ENCODE measurements at regions not wholly inside any gene's neighbourhood (a gene's known extent, or its start where the extent isn't known, plus 50 kb on each side); places are given as distances from the start of the nearest gene placed in this dataset.

DNA sequence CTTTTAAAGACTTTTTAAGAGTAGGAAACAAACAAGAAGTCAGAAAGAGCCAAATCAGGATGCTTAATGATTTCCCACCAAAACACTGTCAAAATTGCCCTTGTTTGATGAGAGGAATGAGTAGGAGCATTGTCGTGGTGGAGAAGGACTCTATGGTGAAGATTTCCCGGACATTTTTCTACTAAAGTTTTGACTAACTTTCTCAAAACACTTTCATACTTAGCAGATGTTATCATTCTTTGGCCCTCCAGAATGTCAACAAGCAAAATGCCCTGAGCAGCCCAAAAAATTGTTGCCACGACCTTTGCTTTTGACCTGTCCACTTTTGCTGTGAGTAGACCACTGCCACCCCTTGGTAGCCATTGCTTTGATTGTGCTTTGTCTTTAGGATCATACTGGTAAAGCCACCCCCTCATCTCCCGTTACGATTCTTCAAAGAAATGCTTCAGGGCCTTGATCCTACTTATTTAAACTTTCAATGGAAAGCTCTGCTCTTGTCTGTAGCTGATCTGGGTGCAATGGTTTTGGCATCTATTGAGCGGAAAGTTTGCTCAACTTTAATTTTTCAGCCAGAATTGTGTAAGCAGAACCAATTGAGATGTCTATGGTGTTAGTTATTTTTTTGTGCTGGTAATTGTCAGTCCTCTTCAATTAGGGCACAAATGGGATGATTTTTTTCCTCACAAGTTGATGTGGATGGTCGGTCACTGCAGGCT lies 67.2 kb downstream of the ADM start:
- H3K27ac ChIP-seq (ENCODE audit: insufficient read length, low read depth, low read length), result no peak overlapping the region
- H4K5ac ChIP-seq (ENCODE audit: insufficient read length, low read depth, low read length), result no peak overlapping the region
- Mint-ChIP-seq H3K9me3 (peaks cover 4 to 14% of the 10 kb centered on the region in 2 experiments; a peak in 4 of 5 replicates), H3K4me1 (peaks cover 0 to 3% of the 10 kb centered on the region in 2 experiments; a peak in 1 of 4 replicates), H3K36me3 (ENCODE audit: insufficient read depth in 1 of 3, low read depth in 3 of 3) (peaks cover 3 to 27% (median 16%) of the 10 kb centered on the region in 3 experiments; a peak in 5 of 7 replicates), H3K27ac (no peak overlapping the region), H3K4me3 (no peak overlapping the region), H3K27me3 (ENCODE audit: low read depth) (no peaks in the 10 kb centered on the region; the same call in 1 of the 2 replicates)
- DNase-seq, result no peak
- no peak overlapping the region for H3K4ac ChIP-seq (ENCODE audit: low read depth, low read length)
- no peaks in the 10 kb centered on the region for H3K23me2 ChIP-seq (ENCODE audit: insufficient read length, low read depth, low read length, poor library complexity, severe bottlenecking)
- no peak overlapping the region for H2AK5ac ChIP-seq (ENCODE audit: insufficient read length, low read length)
- no peak overlapping the region for H3K18ac ChIP-seq (ENCODE audit: insufficient read length, low read depth, low read length)
- H2BK15ac ChIP-seq (ENCODE audit: low read depth, low read length), result no peak overlapping the region
- no peak overlapping the region for H2AFZ ChIP-seq (ENCODE audit: low read length)
- H2BK12ac ChIP-seq (ENCODE audit: insufficient read length, low read depth, low read length), result no peak overlapping the region
- H2BK5ac ChIP-seq (ENCODE audit: insufficient read length, low read length), result no peak overlapping the region
- no CpG with 5 or more reads among the region's 7 CpGs for WGBS (ENCODE audit: extremely low coverage, insufficient read length, low lambda C conversion rate)
- peaks cover 4% of the 10 kb centered on the region for H4K20me1 ChIP-seq (ENCODE audit: control insufficient read depth, insufficient read depth, insufficient read length)
- H3K9me3 ChIP-seq (ENCODE audit: control insufficient read depth, low read depth, low read length), result no peaks in the 10 kb centered on the region
- no peak overlapping the region for H3K56ac ChIP-seq (ENCODE audit: insufficient read length, low read depth, low read length)
- no peak overlapping the region for H3K9ac ChIP-seq (ENCODE audit: extremely low read depth, insufficient read length, low read length)
- H3K79me2 ChIP-seq (ENCODE audit: insufficient read depth, low read length), result no peaks in the 10 kb centered on the region
- no peak overlapping the region for H3K23ac ChIP-seq (ENCODE audit: insufficient read length, low read depth, low read length)
- H3K4me2 ChIP-seq (ENCODE audit: insufficient read depth, insufficient read length, low read length), result no peak overlapping the region
- TF ChIP-seq, protein P1, sequence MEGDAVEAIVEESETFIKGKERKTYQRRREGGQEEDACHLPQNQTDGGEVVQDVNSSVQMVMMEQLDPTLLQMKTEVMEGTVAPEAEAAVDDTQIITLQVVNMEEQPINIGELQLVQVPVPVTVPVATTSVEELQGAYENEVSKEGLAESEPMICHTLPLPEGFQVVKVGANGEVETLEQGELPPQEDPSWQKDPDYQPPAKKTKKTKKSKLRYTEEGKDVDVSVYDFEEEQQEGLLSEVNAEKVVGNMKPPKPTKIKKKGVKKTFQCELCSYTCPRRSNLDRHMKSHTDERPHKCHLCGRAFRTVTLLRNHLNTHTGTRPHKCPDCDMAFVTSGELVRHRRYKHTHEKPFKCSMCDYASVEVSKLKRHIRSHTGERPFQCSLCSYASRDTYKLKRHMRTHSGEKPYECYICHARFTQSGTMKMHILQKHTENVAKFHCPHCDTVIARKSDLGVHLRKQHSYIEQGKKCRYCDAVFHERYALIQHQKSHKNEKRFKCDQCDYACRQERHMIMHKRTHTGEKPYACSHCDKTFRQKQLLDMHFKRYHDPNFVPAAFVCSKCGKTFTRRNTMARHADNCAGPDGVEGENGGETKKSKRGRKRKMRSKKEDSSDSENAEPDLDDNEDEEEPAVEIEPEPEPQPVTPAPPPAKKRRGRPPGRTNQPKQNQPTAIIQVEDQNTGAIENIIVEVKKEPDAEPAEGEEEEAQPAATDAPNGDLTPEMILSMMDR (conservative IDR thresholded peaks at IDR 0.05), result no peak
- H3K79me1 ChIP-seq (ENCODE audit: insufficient read depth, low read depth, low read length, poor library complexity, severe bottlenecking), result no peaks in the 10 kb centered on the region
- no peak overlapping the region for H3T11ph ChIP-seq (ENCODE audit: low read length)
- no peak overlapping the region for H2BK120ac ChIP-seq (ENCODE audit: low read depth, low read length, poor library complexity, severe bottlenecking)
- no peak overlapping the region for H4K91ac ChIP-seq (ENCODE audit: insufficient read length, low read depth, low read length)
- H2BK20ac ChIP-seq (ENCODE audit: low read depth, low read length, poor library complexity, severe bottlenecking), result no peak overlapping the region
- no peak overlapping the region for H3K14ac ChIP-seq (ENCODE audit: insufficient read depth, low read length)
- no peaks in the 10 kb centered on the region for H3K4me1 ChIP-seq (ENCODE audit: insufficient read depth, low read length)
- H3K27me3 ChIP-seq (ENCODE audit: insufficient read depth, low read length), result no peaks in the 10 kb centered on the region
- no peak overlapping the region for H4K8ac ChIP-seq (replicated peaks; ENCODE audit: insufficient read length, low read depth, low read length)

All from H9 (cell line).